ENCODE measurements at regions not wholly inside any gene's neighbourhood (a gene's known extent, or its start where the extent isn't known, plus 50 kb on each side); places are given as distances from the start of the nearest gene placed in this dataset.

DNA sequence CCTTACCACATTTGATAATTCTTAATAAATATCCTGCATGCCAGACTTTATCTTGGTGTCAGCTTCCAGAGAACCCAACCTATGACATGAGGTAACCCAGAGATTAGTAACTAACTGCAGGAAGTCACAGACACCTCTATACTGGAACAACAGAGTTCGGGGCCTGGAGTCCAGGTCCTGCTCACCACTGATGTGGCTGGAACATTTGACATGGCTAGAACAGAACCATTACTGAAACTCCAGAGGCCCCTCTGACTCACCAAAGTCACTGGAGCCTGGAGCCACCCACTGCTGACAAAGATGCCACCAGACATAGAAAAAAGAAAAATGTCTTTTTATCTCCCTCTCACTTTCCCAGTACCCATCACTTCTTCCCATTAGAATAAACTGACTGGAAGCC is 403.7 kb downstream of the MID1IP1 start:
- no peak for ATAC-seq (ENCODE audit: low read depth in 2 of 2)

DNA sequence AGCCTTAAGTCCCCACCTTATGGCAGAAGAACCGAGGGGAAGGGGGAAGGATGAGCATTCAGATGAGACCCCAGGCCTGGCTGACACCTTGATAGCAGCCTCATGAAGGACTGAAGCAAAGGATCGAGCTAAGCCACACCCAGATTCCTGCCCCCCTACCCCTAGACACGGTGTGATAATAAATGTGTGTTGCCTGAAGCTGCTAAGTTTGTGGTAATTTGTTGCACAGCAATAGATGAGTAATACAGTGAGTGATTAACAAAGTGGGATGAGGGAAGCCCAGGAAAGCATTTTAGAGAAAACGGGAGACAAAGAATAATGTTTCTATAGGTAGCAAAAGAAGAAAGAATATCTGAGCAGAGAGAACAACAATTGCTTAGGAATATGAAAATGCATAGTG is 404.2 kb downstream of the MID1IP1 start:
- Histone ChIP-seq H3K27me3 (ENCODE audit: control insufficient read depth, insufficient read depth, low read length) (no peaks in the 10 kb centered on the region), H3K9me3 (ENCODE audit: control insufficient read depth in 2 of 2, low read length in 2 of 2) (no peaks in the 10 kb centered on the region), H3K36me3 (ENCODE audit: control insufficient read depth, insufficient read depth, low read length) (no peaks in the 10 kb centered on the region), H3K4me1 (ENCODE audit: control insufficient read depth, insufficient read depth, low read length, poor library complexity, severe bottlenecking) (no peaks in the 10 kb centered on the region), H3K27ac (ENCODE audit: insufficient read depth, low read length, poor library complexity, severe bottlenecking) (no peak overlapping the region), H3K4me3 (ENCODE audit: low read depth, low read length) (no peak overlapping the region)
- Mint-ChIP-seq H3K4me3 (no peak overlapping the region), H3K27ac (no peak overlapping the region), H3K36me3 (no peaks in the 10 kb centered on the region), H3K4me1 (peaks cover 5 to 14% (median 7%) of the 10 kb centered on the region in 4 donors), H3K27me3 (no peaks in the 10 kb centered on the region), H3K9me3 (peaks cover 0 to 2% (median 0%) of the 10 kb centered on the region in 7 donors)
- ATAC-seq (ENCODE audit: low read depth in 2 of 2) (no peak), DNase-seq (no peak)

More for the DNA sequence above, 403.7 kb downstream of the MID1IP1 start:
- Mint-ChIP-seq H3K27ac (peak overlapping the region in 1 of 3 donors; percentile 20), H3K27me3 (no peaks in the 10 kb centered on the region), H3K9me3 (peaks cover 0 to 4% (median 0%) of the 10 kb centered on the region in 7 donors), H3K4me1 (peaks cover 5 to 14% (median 11%) of the 10 kb centered on the region in 4 donors), H3K4me3 (no peak overlapping the region), H3K36me3 (no peaks in the 10 kb centered on the region)
- Histone ChIP-seq H3K36me3 (ENCODE audit: control insufficient read depth, insufficient read depth, low read length) (no peaks in the 10 kb centered on the region), H3K27me3 (ENCODE audit: control insufficient read depth, insufficient read depth, low read length) (no peaks in the 10 kb centered on the region), H3K4me1 (ENCODE audit: control insufficient read depth, insufficient read depth, low read length, poor library complexity, severe bottlenecking) (no peaks in the 10 kb centered on the region), H3K4me3 (ENCODE audit: low read depth, low read length) (no peak overlapping the region), H3K9me3 (ENCODE audit: control insufficient read depth in 2 of 2, low read length in 2 of 2) (no peaks in the 10 kb centered on the region), H3K27ac (ENCODE audit: insufficient read depth, low read length, poor library complexity, severe bottlenecking) (no peak overlapping the region)
- DNase-seq = no peak

GRCh38 chrX:39206399-39207145 is 405.3 kb downstream of the MID1IP1 start:
- peaks cover 0 to 2% (median 0%) of the 10 kb centered on the region in 7 donors for H3K9me3 Mint-ChIP-seq
- Histone ChIP-seq H3K27me3 (ENCODE audit: control insufficient read depth, insufficient read depth, low read length) (no peaks in the 10 kb centered on the region), H3K27ac (ENCODE audit: insufficient read depth, low read length, poor library complexity, severe bottlenecking) (no peak overlapping the region), H3K4me3 (ENCODE audit: low read depth, low read length) (no peak overlapping the region), H3K4me1 (ENCODE audit: control insufficient read depth, insufficient read depth, low read length, poor library complexity, severe bottlenecking) (no peaks in the 10 kb centered on the region), H3K9me3 (ENCODE audit: control insufficient read depth in 2 of 2, low read length in 2 of 2) (no peaks in the 10 kb centered on the region), H3K36me3 (ENCODE audit: control insufficient read depth, insufficient read depth, low read length) (no peaks in the 10 kb centered on the region)
- H3K27ac Mint-ChIP-seq = no peak overlapping the region
- no peaks in the 10 kb centered on the region for H3K36me3 Mint-ChIP-seq
- ATAC-seq (ENCODE audit: low read depth in 2 of 2) = no peak
- no peaks in the 10 kb centered on the region for H3K27me3 Mint-ChIP-seq
- H3K4me3 Mint-ChIP-seq = no peak overlapping the region
- no peak for DNase-seq
- peaks cover 2 to 6% (median 5%) of the 10 kb centered on the region in 4 donors for H3K4me1 Mint-ChIP-seq

DNA sequence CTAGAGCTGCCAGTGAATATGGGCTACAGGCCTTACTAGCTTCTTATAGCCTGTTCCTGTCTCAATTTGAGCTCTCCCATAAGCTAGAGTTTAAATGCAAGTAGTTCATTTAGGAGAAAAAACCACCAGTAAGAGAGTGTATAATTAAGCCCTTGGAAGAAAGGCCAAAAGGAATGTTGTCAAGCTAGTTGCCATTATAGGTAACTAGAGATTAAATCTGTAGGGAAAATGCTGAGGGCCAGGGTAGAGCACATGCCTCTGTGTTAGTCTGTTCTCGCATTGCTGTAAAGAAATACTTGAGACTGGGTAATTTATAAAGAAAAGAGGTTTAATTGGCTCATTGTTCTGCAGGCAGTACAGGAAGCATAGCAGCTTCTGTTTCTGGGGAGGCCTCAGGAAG is 410.2 kb downstream of the MID1IP1 start:
- H3K9me3 Mint-ChIP-seq = peaks cover 0 to 1% (median 0%) of the 10 kb centered on the region in 7 donors
- H3K27ac Mint-ChIP-seq = peak overlapping the region in 1 of 3 donors; percentile 68
- no peak for ATAC-seq (ENCODE audit: low read depth in 2 of 2)
- no peaks in the 10 kb centered on the region for H3K36me3 Mint-ChIP-seq
- Histone ChIP-seq H3K4me1 (ENCODE audit: control insufficient read depth, insufficient read depth, low read length, poor library complexity, severe bottlenecking) (no peaks in the 10 kb centered on the region), H3K9me3 (ENCODE audit: control insufficient read depth in 2 of 2, low read length in 2 of 2) (no peaks in the 10 kb centered on the region), H3K36me3 (ENCODE audit: control insufficient read depth, insufficient read depth, low read length) (no peaks in the 10 kb centered on the region), H3K27ac (ENCODE audit: insufficient read depth, low read length, poor library complexity, severe bottlenecking) (no peak overlapping the region), H3K4me3 (ENCODE audit: low read depth, low read length) (no peak overlapping the region), H3K27me3 (ENCODE audit: control insufficient read depth, insufficient read depth, low read length) (no peaks in the 10 kb centered on the region)
- no peak overlapping the region for H3K4me3 Mint-ChIP-seq
- no peaks in the 10 kb centered on the region for H3K27me3 Mint-ChIP-seq
- H3K4me1 Mint-ChIP-seq = no peaks in the 10 kb centered on the region
- DNase-seq = no peak

GRCh38 chrX:39212456-39212855 is 411.2 kb downstream of the MID1IP1 start:
- Mint-ChIP-seq H3K9me3 (peaks cover 0 to 1% (median 0%) of the 10 kb centered on the region in 7 donors), H3K27me3 (no peaks in the 10 kb centered on the region), H3K4me3 (no peak overlapping the region), H3K36me3 (no peaks in the 10 kb centered on the region), H3K4me1 (no peaks in the 10 kb centered on the region), H3K27ac (no peak overlapping the region)
- Histone ChIP-seq H3K4me3 (ENCODE audit: low read depth, low read length) (no peak overlapping the region), H3K27me3 (ENCODE audit: control insufficient read depth, insufficient read depth, low read length) (no peaks in the 10 kb centered on the region), H3K9me3 (ENCODE audit: control insufficient read depth in 2 of 2, low read length in 2 of 2) (no peaks in the 10 kb centered on the region), H3K36me3 (ENCODE audit: control insufficient read depth, insufficient read depth, low read length) (no peaks in the 10 kb centered on the region), H3K27ac (ENCODE audit: insufficient read depth, low read length, poor library complexity, severe bottlenecking) (no peak overlapping the region), H3K4me1 (ENCODE audit: control insufficient read depth, insufficient read depth, low read length, poor library complexity, severe bottlenecking) (no peaks in the 10 kb centered on the region)
- no peak for ATAC-seq (ENCODE audit: low read depth in 2 of 2)
- no peak for DNase-seq

DNA sequence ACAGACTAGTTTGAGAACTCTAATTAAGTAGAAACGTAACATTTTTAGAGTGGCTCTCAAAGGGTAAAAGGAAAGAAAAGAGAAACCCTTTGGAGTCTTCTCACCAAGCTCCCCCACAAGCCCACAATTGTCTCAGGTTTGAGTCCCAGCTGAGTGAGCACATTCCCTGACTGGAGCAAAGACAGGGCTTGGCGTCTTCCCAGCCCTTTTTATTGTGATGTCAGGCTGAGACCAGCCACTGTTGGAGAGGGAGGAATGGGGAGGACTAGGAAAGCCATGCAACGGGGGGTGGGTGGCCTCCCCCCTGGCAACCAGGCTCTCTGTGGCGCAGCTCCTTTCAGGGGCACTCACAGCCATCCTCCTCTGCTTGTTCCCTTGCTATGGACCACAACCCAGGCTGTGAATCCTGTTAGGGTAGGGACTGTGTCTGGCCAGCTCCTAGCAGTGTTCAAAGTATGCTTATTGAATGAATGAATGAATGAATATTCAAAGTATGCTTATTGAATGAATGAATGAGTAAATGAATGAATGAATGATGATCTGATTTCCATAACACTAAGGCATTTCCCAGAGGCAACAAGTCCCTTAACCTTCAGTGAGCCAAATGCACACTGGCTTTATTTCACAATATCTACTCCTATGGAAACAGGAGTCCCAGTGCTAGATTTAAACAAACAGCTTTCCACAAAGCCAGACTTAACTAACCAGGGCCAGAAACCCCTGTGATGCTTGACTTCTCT is 413.3 kb downstream of the MID1IP1 start:
- H3K36me3 ChIP-seq (ENCODE audit: control insufficient read depth, insufficient read depth, low read length) = no peaks in the 10 kb centered on the region
- no peaks in the 10 kb centered on the region for H3K27me3 Mint-ChIP-seq
- DNase-seq (no peak), ATAC-seq (ENCODE audit: low read depth in 2 of 2) (no peak)
- H3K27ac Mint-ChIP-seq = no peak overlapping the region
- H3K4me3 ChIP-seq (ENCODE audit: low read depth, low read length) = no peak overlapping the region
- no peak overlapping the region for H3K27ac ChIP-seq (ENCODE audit: insufficient read depth, low read length, poor library complexity, severe bottlenecking)
- peaks cover 0 to 3% (median 0%) of the 10 kb centered on the region in 4 donors for H3K4me1 Mint-ChIP-seq
- no peak overlapping the region for H3K4me3 Mint-ChIP-seq
- no peaks in the 10 kb centered on the region for H3K27me3 ChIP-seq (ENCODE audit: control insufficient read depth, insufficient read depth, low read length)
- H3K36me3 Mint-ChIP-seq = no peaks in the 10 kb centered on the region
- H3K4me1 ChIP-seq (ENCODE audit: control insufficient read depth, insufficient read depth, low read length, poor library complexity, severe bottlenecking) = no peaks in the 10 kb centered on the region
- no peaks in the 10 kb centered on the region for H3K9me3 ChIP-seq (ENCODE audit: control insufficient read depth in 2 of 2, low read length in 2 of 2)
- H3K9me3 Mint-ChIP-seq = peaks cover 0 to 1% (median 0%) of the 10 kb centered on the region in 7 donors

DNA sequence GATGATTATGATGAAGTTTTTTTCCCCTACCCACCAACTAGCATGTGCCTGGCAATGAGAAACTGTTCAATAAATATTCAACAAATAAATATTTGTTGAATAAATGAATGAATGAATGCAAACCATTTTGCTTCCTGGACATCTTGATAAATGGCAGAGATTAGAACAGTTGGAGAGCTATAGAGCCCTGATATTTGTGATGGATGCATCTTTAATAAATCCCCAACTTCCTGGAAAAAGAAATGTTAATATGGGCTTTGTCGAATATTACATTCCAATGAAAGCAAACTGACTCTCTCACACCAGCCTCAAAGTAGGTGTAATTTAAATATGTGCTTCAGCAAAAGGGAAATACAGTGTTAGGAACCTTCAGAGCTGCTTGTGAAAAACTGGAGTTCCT is 419.7 kb downstream of the MID1IP1 start:
- H3K9me3 ChIP-seq (ENCODE audit: control insufficient read depth in 2 of 2, low read length in 2 of 2) = no peaks in the 10 kb centered on the region
- H3K4me3 Mint-ChIP-seq = no peak overlapping the region
- no peaks in the 10 kb centered on the region for H3K4me1 ChIP-seq (ENCODE audit: control insufficient read depth, insufficient read depth, low read length, poor library complexity, severe bottlenecking)
- no peaks in the 10 kb centered on the region for H3K36me3 ChIP-seq (ENCODE audit: control insufficient read depth, insufficient read depth, low read length)
- peaks cover 0 to 2% (median 0%) of the 10 kb centered on the region in 7 donors for H3K9me3 Mint-ChIP-seq
- no peaks in the 10 kb centered on the region for H3K27me3 Mint-ChIP-seq
- H3K27ac Mint-ChIP-seq = no peak overlapping the region
- H3K27ac ChIP-seq (ENCODE audit: insufficient read depth, low read length, poor library complexity, severe bottlenecking) = no peak overlapping the region
- peaks cover 0 to 3% (median 0%) of the 10 kb centered on the region in 4 donors for H3K4me1 Mint-ChIP-seq
- DNase-seq = no peak
- peaks cover 3% of the 10 kb centered on the region for H3K36me3 Mint-ChIP-seq
- no peaks in the 10 kb centered on the region for H3K27me3 ChIP-seq (ENCODE audit: control insufficient read depth, insufficient read depth, low read length)
- no peak overlapping the region for H3K4me3 ChIP-seq (ENCODE audit: low read depth, low read length)
- ATAC-seq (ENCODE audit: low read depth in 2 of 2) = no peak

All from CD4-positive, CD25-positive, alpha-beta regulatory T cell (primary cell).